KMS-11 (cell line): ENCODE measurements at regions not wholly inside any gene's neighbourhood (a gene's known extent, or its start where the extent isn't known, plus 50 kb on each side); places are given as distances from the start of the nearest gene placed in this dataset.

ENCODE experiments used
- H2AFZ ChIP-seq: fragments of 200-600 bp; sonication (generic); 2 replicates; pipeline ENCODE4 v1.6.1; 2016; ENCODE audit warnings: antibody characterized with exemption, mixed run types, low read depth
- H3K27ac ChIP-seq: fragments of 200-600 bp; sonication (generic); 2 replicates; pipeline ENCODE4 v1.6.1; 2016; ENCODE audit warnings: mild to moderate bottlenecking, mixed run types
- H3K27me3 ChIP-seq: fragments of 200-600 bp; sonication (generic); 2 replicates; pipeline ENCODE4 v1.6.1; 2017; ENCODE audit warnings: mild to moderate bottlenecking, low read depth, mixed run types, moderate library complexity; ENCODE audit not compliant: insufficient read depth
- H3K36me3 ChIP-seq: fragments of 200-600 bp; sonication (generic); 2 replicates; pipeline ENCODE4 v1.6.1; 2017; ENCODE audit warnings: mild to moderate bottlenecking, mixed run types; ENCODE audit not compliant: insufficient read depth
- H3K4me1 ChIP-seq: fragments of 200-600 bp; sonication (generic); 2 replicates; pipeline ENCODE4 v1.6.1; 2016; ENCODE audit warnings: mild to moderate bottlenecking, low read depth, mixed run types; ENCODE audit not compliant: poor library complexity, severe bottlenecking
- H3K4me2 ChIP-seq: fragments of 200-600 bp; sonication (generic); 2 replicates; pipeline ENCODE4 v1.7.0; 2016; ENCODE audit warnings: mild to moderate bottlenecking, mixed run types
- H3K4me3 ChIP-seq: fragments of 200-600 bp; sonication (generic); IDR thresholded peaks from 2 replicates; pipeline ENCODE4 v1.6.1; 2017; ENCODE audit warnings: low read depth, low read length, mixed read lengths; ENCODE audit not compliant: insufficient read depth
- H3K79me2 ChIP-seq: fragments of 200-600 bp; sonication (generic); 2 replicates; pipeline ENCODE4 v1.6.1; 2016; ENCODE audit warnings: low read depth, mixed run types; ENCODE audit not compliant: insufficient read depth
- H3K9ac ChIP-seq: fragments of 200-600 bp; sonication (generic); 2 replicates; pipeline ENCODE4 v1.6.1; 2016; ENCODE audit warnings: mild to moderate bottlenecking, mixed run types
- H4K20me1 ChIP-seq: fragments of 200-600 bp; sonication (generic); 2 replicates; pipeline ENCODE4 v1.6.1; 2016; ENCODE audit warnings: mild to moderate bottlenecking, mixed run types; ENCODE audit not compliant: insufficient read depth
- CTCF ChIP-seq: fragments of 200-600 bp; sonication (generic); conservative IDR thresholded peaks from 2 replicates; pipeline ENCODE4 v1.6.1; 2017; ENCODE audit warnings: low read depth, mild to moderate bottlenecking, antibody characterized with exemption, low read length, moderate library complexity, mixed read lengths

DNA sequence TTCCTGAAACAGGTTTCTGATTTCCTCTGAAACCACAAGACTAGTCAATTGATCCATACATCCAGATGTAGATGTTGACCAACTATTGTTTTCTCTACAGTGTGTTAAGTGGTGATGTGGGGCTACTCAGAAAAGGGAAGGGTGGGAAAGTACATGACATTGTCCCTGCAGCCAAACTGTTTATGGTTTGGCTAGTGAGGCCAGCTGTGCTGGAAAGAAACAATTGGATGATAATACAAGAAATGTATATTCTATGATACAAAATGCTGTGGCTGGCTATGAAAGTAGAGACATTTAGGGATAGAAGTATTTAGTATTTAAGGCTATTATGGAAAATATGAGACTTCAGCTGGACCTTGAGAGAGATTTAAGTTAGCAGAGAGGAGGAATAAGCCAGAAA, 244.5 kb downstream of the ADGRL2 start:
- no peak for TF ChIP-seq CTCF
- no peak overlapping the region for H3K9ac ChIP-seq
- H3K27me3 ChIP-seq, result no peaks in the 10 kb centered on the region
- H3K79me2 ChIP-seq, result no peaks in the 10 kb centered on the region
- H3K4me3 ChIP-seq, result no peak overlapping the region
- no peaks in the 10 kb centered on the region for H3K36me3 ChIP-seq
- no peaks in the 10 kb centered on the region for H4K20me1 ChIP-seq
- no peaks in the 10 kb centered on the region for H3K4me1 ChIP-seq
- H2AFZ ChIP-seq, result no peak overlapping the region
- no peak overlapping the region for H3K27ac ChIP-seq
- H3K4me2 ChIP-seq, result no peak overlapping the region

DNA sequence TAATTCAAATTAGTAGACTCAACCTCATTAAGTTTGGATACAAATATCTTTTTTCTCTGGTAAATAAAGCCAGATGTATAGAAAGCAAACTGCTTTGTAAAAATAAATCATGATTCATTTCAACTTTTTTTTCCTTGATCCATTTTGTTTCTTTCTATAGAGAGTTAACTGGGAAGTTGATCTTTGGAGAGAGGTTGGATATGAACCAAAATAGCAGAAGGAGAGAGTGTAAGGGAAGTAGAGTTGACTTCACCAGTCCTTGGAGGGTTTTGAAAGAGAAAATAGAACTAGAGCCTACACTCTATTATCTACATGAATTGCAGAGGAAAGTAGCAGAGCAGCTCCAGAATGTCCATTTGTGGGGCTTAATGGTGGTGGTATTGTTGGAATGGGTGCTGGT, 243.8 kb downstream of the ADGRL2 start:
- Histone ChIP-seq H4K20me1 (no peaks in the 10 kb centered on the region), H3K36me3 (no peaks in the 10 kb centered on the region), H3K4me2 (no peak overlapping the region), H3K27me3 (no peaks in the 10 kb centered on the region), H2AFZ (no peak overlapping the region), H3K79me2 (no peaks in the 10 kb centered on the region), H3K9ac (no peak overlapping the region), H3K27ac (no peak overlapping the region), H3K4me1 (no peaks in the 10 kb centered on the region), H3K4me3 (no peak overlapping the region)
- no peak for TF ChIP-seq CTCF

DNA sequence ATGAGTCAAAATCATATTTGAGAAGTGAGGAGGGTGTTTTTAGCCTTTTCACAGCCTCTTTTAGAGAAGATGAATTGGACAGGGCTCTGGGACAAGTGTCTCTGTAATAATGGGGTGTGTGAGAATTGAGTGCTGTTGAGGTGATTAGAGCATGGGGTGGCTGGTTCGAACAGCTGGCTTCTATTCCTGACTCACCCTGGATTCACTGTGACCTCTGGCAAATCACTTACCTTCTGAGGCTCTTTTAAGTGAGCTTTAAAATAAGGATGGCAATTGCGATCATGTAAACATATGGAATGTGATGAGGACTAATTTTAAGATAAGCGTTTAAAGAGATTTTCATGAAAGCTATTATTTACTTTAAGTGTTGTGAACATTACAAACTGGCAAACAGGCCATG, 243.4 kb downstream of the ADGRL2 start:
- no peaks in the 10 kb centered on the region for H4K20me1 ChIP-seq
- H3K27me3 ChIP-seq, result no peaks in the 10 kb centered on the region
- H3K9ac ChIP-seq, result no peak overlapping the region
- H3K79me2 ChIP-seq, result no peaks in the 10 kb centered on the region
- no peak overlapping the region for H3K27ac ChIP-seq
- H3K4me1 ChIP-seq, result no peaks in the 10 kb centered on the region
- no peak for TF ChIP-seq CTCF
- H3K4me3 ChIP-seq, result no peak overlapping the region
- no peak overlapping the region for H2AFZ ChIP-seq
- H3K4me2 ChIP-seq, result no peak overlapping the region
- H3K36me3 ChIP-seq, result no peaks in the 10 kb centered on the region

- Histone ChIP-seq H3K4me2 (no peak overlapping the region), H3K27me3 (no peaks in the 10 kb centered on the region), H2AFZ (no peak overlapping the region), H3K36me3 (no peaks in the 10 kb centered on the region), H3K4me3 (no peak overlapping the region), H3K27ac (no peak overlapping the region), H3K4me1 (no peaks in the 10 kb centered on the region), H3K9ac (no peak overlapping the region), H3K79me2 (no peaks in the 10 kb centered on the region), H4K20me1 (no peaks in the 10 kb centered on the region)
- TF ChIP-seq CTCF, result no peak
These were observed 241.7 kb downstream of the ADGRL2 start for GRCh38 chr1:82042306-82043060.
